Immature natural killer cell (primary cell): ENCODE measurements at regions not wholly inside any gene's neighbourhood (a gene's known extent, or its start where the extent isn't known, plus 50 kb on each side); places are given as distances from the start of the nearest gene placed in this dataset.

Source experiments
- DNase-seq, 3 donors: peaks; one replicate each; pipeline ENCODE4 v3.0.0; 2022; ENCODE audit warnings: mixed read lengths in 1 of 3
- H3K27ac Mint-ChIP-seq, 6 donors: one replicate each; pipeline ENCODE4 v1.8.0; 2020; ENCODE audit warnings: mixed read lengths in 6 of 6, mild to moderate bottlenecking in 5 of 6, inconsistent platforms in 4 of 6, moderate library complexity in 3 of 6
- H3K27me3 Mint-ChIP-seq, 3 donors: one replicate each; pipeline ENCODE4 v1.8.0; 2020 to 2021; ENCODE audit warnings: low read depth in 3 of 3, mild to moderate bottlenecking in 3 of 3, mixed read lengths in 3 of 3, moderate library complexity in 3 of 3, inconsistent platforms in 1 of 3
- H3K36me3 Mint-ChIP-seq, 3 donors: one replicate each; pipeline ENCODE4 v1.8.0; 2020; ENCODE audit warnings: mixed read lengths in 3 of 3, inconsistent platforms in 2 of 3, mild to moderate bottlenecking in 2 of 3
- H3K4me1 Mint-ChIP-seq, 2 donors: one replicate each; pipeline ENCODE4 v1.8.0; 2020; ENCODE audit warnings: inconsistent platforms in 2 of 2, mild to moderate bottlenecking in 2 of 2, mixed read lengths in 2 of 2, moderate library complexity in 1 of 2
- H3K4me3 Mint-ChIP-seq, 5 donors: one replicate each; pipeline ENCODE4 v1.8.0; 2020; ENCODE audit warnings: mild to moderate bottlenecking in 5 of 5, mixed read lengths in 5 of 5, inconsistent platforms in 3 of 5, moderate library complexity in 3 of 5
- H3K9me3 Mint-ChIP-seq, 6 donors: one replicate each; pipeline ENCODE4 v1.8.0; 2020; ENCODE audit warnings: mild to moderate bottlenecking in 6 of 6, mixed read lengths in 6 of 6, inconsistent platforms in 4 of 6, moderate library complexity in 3 of 6

GRCh38 chr2:15829091-15829801 is 111.1 kb upstream of the MYCN start:
- no peak for DNase-seq
- Mint-ChIP-seq H3K36me3 (no peaks in the 10 kb centered on the region), H3K27ac (no peak overlapping the region), H3K4me3 (no peak overlapping the region), H3K4me1 (no peaks in the 10 kb centered on the region), H3K27me3 (peaks cover 0 to 2% (median 0%) of the 10 kb centered on the region in 3 donors), H3K9me3 (peaks cover 0 to 4% (median 0%) of the 10 kb centered on the region in 6 donors)

- Mint-ChIP-seq H3K36me3 (no peaks in the 10 kb centered on the region), H3K27me3 (peaks cover 0 to 2% (median 0%) of the 10 kb centered on the region in 3 donors), H3K27ac (no peak overlapping the region), H3K4me1 (no peaks in the 10 kb centered on the region), H3K9me3 (peaks cover 0 to 8% (median 0%) of the 10 kb centered on the region in 6 donors), H3K4me3 (no peak overlapping the region)
- no peak for DNase-seq
These were observed 110.4 kb upstream of the MYCN start for GRCh38 chr2:15829985-15830384.

GRCh38 chr2:15830937-15831549 is 109.3 kb upstream of the MYCN start:
- H3K9me3 Mint-ChIP-seq, result peaks cover 0 to 8% (median 0%) of the 10 kb centered on the region in 6 donors
- no peak overlapping the region for H3K4me3 Mint-ChIP-seq
- no peaks in the 10 kb centered on the region for H3K4me1 Mint-ChIP-seq
- no peak for DNase-seq
- H3K27ac Mint-ChIP-seq, result no peak overlapping the region
- peaks cover 2 to 3% (median 2%) of the 10 kb centered on the region in 3 donors for H3K27me3 Mint-ChIP-seq
- H3K36me3 Mint-ChIP-seq, result no peaks in the 10 kb centered on the region

DNA sequence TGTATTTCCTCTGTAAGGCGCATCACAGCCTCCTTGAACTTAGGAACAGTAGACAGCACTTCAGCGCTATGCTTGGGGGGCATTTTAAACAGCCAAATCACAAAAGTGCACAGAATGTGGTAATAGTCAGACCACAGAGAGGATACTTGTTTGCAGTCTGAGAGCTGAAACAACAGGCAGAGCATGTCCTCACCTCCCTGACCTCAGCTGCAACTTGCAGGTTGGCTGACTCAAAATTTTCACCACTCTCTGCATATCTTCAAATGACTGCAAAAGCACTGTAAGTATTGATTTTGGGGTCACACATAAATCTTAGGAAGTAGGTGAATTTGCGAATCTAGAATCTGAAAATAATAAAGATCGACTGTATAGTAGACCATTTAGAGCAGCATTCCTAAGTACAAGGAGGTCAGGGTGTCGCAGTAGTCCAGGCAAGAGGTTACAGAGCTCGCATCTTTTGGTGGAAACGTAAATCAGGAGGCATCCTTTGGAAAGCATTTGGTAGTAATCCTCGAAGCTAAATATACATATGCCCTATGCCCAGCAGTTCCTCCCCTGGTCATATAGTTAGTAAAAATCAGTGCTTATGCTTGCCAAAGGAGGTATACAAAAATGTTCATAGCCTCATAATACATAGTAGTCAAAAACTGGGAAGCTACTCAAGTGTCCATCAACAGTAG is 108.2 kb upstream of the MYCN start:
- Mint-ChIP-seq H3K4me3 (no peak overlapping the region), H3K9me3 (peaks cover 0 to 8% (median 0%) of the 10 kb centered on the region in 6 donors)

GRCh38 chr2:15832849-15833680 is 107.3 kb upstream of the MYCN start:
- Mint-ChIP-seq H3K4me1 (no peaks in the 10 kb centered on the region), H3K27me3 (peaks cover 2 to 3% (median 2%) of the 10 kb centered on the region in 3 donors), H3K9me3 (peaks cover 0 to 8% (median 0%) of the 10 kb centered on the region in 6 donors), H3K27ac (no peak overlapping the region), H3K36me3 (no peaks in the 10 kb centered on the region), H3K4me3 (no peak overlapping the region)
- DNase-seq, result no peak

More for the DNA sequence above, 108.2 kb upstream of the MYCN start:
- Mint-ChIP-seq H3K27ac (no peak overlapping the region), H3K4me1 (no peaks in the 10 kb centered on the region), H3K36me3 (no peaks in the 10 kb centered on the region), H3K27me3 (peaks cover 2 to 3% (median 2%) of the 10 kb centered on the region in 3 donors)
- no peak for DNase-seq

- Mint-ChIP-seq H3K27me3 (peaks cover 2 to 3% (median 2%) of the 10 kb centered on the region in 3 donors), H3K36me3 (no peaks in the 10 kb centered on the region), H3K4me3 (no peak overlapping the region), H3K27ac (no peak overlapping the region), H3K4me1 (no peaks in the 10 kb centered on the region), H3K9me3 (peaks cover 0 to 6% (median 0%) of the 10 kb centered on the region in 6 donors)
- no peak for DNase-seq
These were observed 106.6 kb upstream of the MYCN start for GRCh38 chr2:15833731-15834130.

GRCh38 chr2:15834381-15835031 is 105.8 kb upstream of the MYCN start:
- Mint-ChIP-seq H3K4me3 (no peak overlapping the region), H3K36me3 (no peaks in the 10 kb centered on the region), H3K4me1 (no peaks in the 10 kb centered on the region), H3K9me3 (peaks cover 0 to 6% (median 0%) of the 10 kb centered on the region in 6 donors), H3K27ac (no peak overlapping the region), H3K27me3 (peaks cover 0 to 3% (median 2%) of the 10 kb centered on the region in 3 donors)
- no peak for DNase-seq

DNA sequence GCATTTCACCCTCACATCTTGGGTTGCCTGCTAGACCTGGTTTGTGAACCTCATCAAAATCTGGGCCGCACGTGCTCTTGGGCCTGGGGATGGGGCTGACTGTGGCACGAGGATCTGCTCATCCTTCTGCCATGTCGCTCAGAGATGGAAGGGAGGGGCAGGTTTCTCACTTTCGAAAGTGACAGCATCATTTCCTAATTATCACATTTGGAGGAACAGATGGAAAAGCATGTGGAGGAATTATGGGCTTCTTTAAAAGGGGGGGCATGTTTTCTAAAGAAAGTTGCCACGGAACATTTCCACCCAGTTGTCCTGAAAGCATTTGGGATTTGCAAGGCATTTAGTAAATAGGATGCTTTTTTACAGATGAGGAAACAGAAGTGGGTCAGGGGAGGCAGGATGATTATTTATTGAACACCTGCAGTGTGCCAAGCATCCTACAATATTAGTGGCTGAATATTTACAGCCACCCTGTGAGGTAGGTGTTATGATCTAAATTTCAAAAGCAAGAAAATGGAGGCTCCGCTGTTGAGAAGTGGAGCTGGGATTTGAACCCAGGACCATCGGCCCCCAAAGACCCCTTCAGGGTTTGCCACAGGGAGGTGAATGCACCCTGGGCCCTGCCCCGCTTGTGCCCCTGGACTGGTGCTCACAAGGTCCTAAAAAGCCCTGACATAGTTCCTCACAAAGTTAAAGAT is 104.2 kb upstream of the MYCN start:
- Mint-ChIP-seq H3K9me3 (peaks cover 0 to 6% (median 0%) of the 10 kb centered on the region in 6 donors), H3K4me1 (no peaks in the 10 kb centered on the region), H3K36me3 (no peaks in the 10 kb centered on the region), H3K27ac (no peak overlapping the region), H3K4me3 (no peak overlapping the region), H3K27me3 (peaks cover 0 to 5% (median 2%) of the 10 kb centered on the region in 3 donors)
- no peak for DNase-seq

DNA sequence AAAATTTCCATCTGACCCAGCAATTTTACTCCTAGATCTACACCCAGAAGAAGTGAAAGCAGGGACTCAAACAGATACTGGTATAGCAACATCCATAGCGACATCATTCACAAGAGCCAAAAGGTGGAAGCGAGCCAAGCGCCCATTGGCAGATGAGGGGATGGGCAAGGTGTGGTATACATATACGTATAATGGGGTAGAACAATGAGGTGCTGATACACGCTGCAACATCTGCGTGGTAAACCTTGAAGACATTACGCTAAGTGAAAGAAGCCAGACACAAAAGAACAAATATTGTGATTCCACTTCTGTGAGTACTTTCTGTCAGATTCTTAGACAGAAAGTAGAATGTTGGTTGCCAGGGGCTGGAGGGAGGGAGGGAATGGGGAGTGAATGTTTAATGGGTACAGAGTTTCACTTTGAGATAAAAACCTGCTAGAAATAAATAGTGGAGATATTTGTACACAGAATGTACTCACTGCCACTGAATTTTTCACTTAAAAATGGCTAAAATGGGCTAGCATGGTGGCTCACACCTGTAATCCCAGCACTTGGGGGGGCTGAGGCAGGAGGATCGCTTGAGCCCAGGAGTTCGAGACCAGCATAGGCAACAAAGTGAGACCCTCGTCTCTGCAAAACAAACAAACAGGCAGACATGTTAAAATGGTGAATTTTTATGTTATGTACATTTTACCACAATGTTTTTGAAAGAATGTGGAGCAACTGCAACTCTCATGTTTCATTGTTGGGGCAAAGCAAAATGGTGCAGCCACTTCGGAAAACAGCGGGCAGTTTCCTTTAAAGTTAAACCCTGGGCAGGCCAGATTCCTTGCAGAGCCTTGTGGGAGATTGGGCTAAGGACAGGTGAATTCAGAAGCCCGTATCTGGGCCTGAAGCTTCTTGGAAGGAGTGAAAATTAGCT is 103.4 kb upstream of the MYCN start:
- H3K4me3 Mint-ChIP-seq, result no peak overlapping the region
- DNase-seq, result no peak

GRCh38 chr2:15838481-15839090 is 101.8 kb upstream of the MYCN start:
- H3K27me3 Mint-ChIP-seq, result peaks cover 1 to 5% (median 2%) of the 10 kb centered on the region in 3 donors
- H3K27ac Mint-ChIP-seq, result no peak overlapping the region
- H3K36me3 Mint-ChIP-seq, result no peaks in the 10 kb centered on the region
- DNase-seq, result no peak
- no peak overlapping the region for H3K4me3 Mint-ChIP-seq
- peaks cover 0 to 6% (median 0%) of the 10 kb centered on the region in 6 donors for H3K9me3 Mint-ChIP-seq
- H3K4me1 Mint-ChIP-seq, result no peaks in the 10 kb centered on the region

More for the DNA sequence above, 103.4 kb upstream of the MYCN start:
- peaks cover 0 to 6% (median 0%) of the 10 kb centered on the region in 6 donors for H3K9me3 Mint-ChIP-seq
- peaks cover 0 to 5% (median 2%) of the 10 kb centered on the region in 3 donors for H3K27me3 Mint-ChIP-seq
- no peaks in the 10 kb centered on the region for H3K4me1 Mint-ChIP-seq
- H3K27ac Mint-ChIP-seq, result no peak overlapping the region
- H3K36me3 Mint-ChIP-seq, result no peaks in the 10 kb centered on the region

GRCh38 chr2:15839426-15840124 is 100.8 kb upstream of the MYCN start:
- DNase-seq, result no peak
- Mint-ChIP-seq H3K4me1 (no peaks in the 10 kb centered on the region), H3K9me3 (peaks cover 0 to 1% (median 0%) of the 10 kb centered on the region in 6 donors), H3K36me3 (no peaks in the 10 kb centered on the region), H3K4me3 (no peak overlapping the region), H3K27ac (no peak overlapping the region), H3K27me3 (peaks cover 1 to 5% (median 2%) of the 10 kb centered on the region in 3 donors)
